ENCODE measurements at regions not wholly inside any gene's neighbourhood (a gene's known extent, or its start where the extent isn't known, plus 50 kb on each side); places are given as distances from the start of the nearest gene placed in this dataset.
"Not testable (repeated sequence)": the region's sequence is repeated elsewhere in the genome, so short reads cannot be mapped to it uniquely, and the experiment has no call there.

DNA sequence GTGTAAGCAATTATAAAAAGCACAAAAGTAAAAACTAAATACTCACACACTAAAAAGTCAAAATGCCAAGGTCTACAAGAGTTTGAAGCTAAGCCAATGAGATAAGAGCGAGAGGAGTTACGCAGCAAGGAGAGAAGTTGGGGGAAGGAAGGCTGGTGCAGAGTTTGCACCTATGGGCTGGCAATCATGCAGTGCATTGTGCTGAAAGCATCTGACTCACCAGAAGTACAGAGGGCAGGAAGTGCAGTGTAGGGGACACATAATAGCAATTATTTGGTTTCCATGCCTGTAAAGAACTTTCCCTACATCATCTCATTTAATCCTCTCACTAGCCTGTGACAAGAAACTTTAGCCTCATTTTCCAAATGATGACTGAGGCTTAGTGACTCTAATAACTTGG is 142.7 kb upstream of the KYNU start:
- Histone ChIP-seq H3K9me1 (replicated peaks; ENCODE audit: control insufficient read depth, extremely low read depth, insufficient read depth, low read length) (no peaks in the 10 kb centered on the region), H3K4me3 (replicated peaks in 1 of 3; ENCODE audit: insufficient read depth in 1 of 3, low read depth in 1 of 3, low read length in 3 of 3) (no peak overlapping the region), H2AFZ (ENCODE audit: low read depth, low read length) (no peak overlapping the region), H3K9me3 (replicated peaks; ENCODE audit: control insufficient read depth, insufficient read depth, low read length) (no peaks in the 10 kb centered on the region), H3K36me3 (ENCODE audit: control insufficient read depth in 2 of 2, extremely low read depth in 1 of 2, insufficient read depth in 2 of 2, low read length in 2 of 2) (no peaks in the 10 kb centered on the region), H3K79me2 (ENCODE audit: control insufficient read depth, insufficient read depth, low read length) (no peaks in the 10 kb centered on the region), H3K4me1 (ENCODE audit: control insufficient read depth, extremely low read depth, insufficient read depth, low read length) (peaks cover 3% of the 10 kb centered on the region), H3K27ac (ENCODE audit: insufficient read depth, low read depth, low read length) (no peak overlapping the region), H3K9ac (replicated peaks; ENCODE audit: extremely low read depth, insufficient read depth, low read length) (no peak overlapping the region), H3K4me2 (ENCODE audit: insufficient read depth, low read length) (no peak overlapping the region), H3K27me3 (ENCODE audit: control insufficient read depth in 2 of 2, insufficient read depth in 2 of 2, low read length in 2 of 2) (no peaks in the 10 kb centered on the region), H4K20me1 (replicated peaks; ENCODE audit: control insufficient read depth, extremely low read depth, insufficient read depth, low read length) (no peaks in the 10 kb centered on the region)
- DNase-seq (ENCODE audit: low read depth, low spot score) (no peak), FAIRE-seq (no peak)
- no TSS peak for BruUV-seq (replicated peaks)
- intact Hi-C loops (cut with micrococcal nuclease) (loop anchor here (5.0 kb wide), 1 partner anchor 108 kb away; no protein-coding TSS in a partner anchor), dilution Hi-C loops (cut with MboI; ENCODE audit: extremely low pct_ligation_motif_present, low sequenced_read_pairs) (no loop called here)
- ChIA-PET POLR2A (no interaction called here), CTCF (interaction anchor here (0.8 kb wide), 1 partner anchor 255 kb away, joined by 3 read pairs; no protein-coding TSS in a partner anchor)
- TF ChIP-seq POLR2AphosphoS5 (IDR thresholded peaks at IDR 0.05; ENCODE audit: insufficient read depth, low read depth, low read length) (peak; percentile 18), JUN (IDR thresholded peaks at IDR 0.05; ENCODE audit: borderline replicate concordance, insufficient read depth, insufficient read length, low read depth) (no peak)

DNA sequence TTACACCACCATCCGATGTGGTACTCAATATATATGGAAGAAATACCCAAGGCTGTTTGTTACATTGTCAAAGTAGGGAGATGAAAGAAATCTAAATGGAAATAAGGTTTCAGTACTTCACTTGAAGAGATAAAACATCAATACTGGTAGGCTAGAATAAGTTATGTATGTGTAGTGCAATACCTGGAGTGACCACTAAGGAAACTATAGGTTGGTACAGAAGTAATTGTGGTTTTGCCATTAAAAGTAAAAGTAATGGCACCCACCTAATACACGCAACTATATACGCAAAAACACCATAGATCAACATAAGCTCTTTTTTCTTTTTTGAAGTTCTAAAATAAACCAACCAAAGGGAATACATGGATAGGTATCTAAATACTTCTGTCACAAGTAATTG is 143.2 kb upstream of the KYNU start:
- Histone ChIP-seq H4K20me1 (replicated peaks; ENCODE audit: control insufficient read depth, extremely low read depth, insufficient read depth, low read length) (no peaks in the 10 kb centered on the region), H3K4me3 (replicated peaks in 1 of 3; ENCODE audit: insufficient read depth in 1 of 3, low read depth in 1 of 3, low read length in 3 of 3) (no peak overlapping the region), H3K9me3 (replicated peaks; ENCODE audit: control insufficient read depth, insufficient read depth, low read length) (no peaks in the 10 kb centered on the region), H3K36me3 (ENCODE audit: control insufficient read depth in 2 of 2, extremely low read depth in 1 of 2, insufficient read depth in 2 of 2, low read length in 2 of 2) (no peaks in the 10 kb centered on the region), H2AFZ (ENCODE audit: low read depth, low read length) (no peak overlapping the region), H3K27me3 (ENCODE audit: control insufficient read depth in 2 of 2, insufficient read depth in 2 of 2, low read length in 2 of 2) (no peaks in the 10 kb centered on the region), H3K4me1 (ENCODE audit: control insufficient read depth, extremely low read depth, insufficient read depth, low read length) (peaks cover 3% of the 10 kb centered on the region), H3K79me2 (ENCODE audit: control insufficient read depth, insufficient read depth, low read length) (no peaks in the 10 kb centered on the region), H3K4me2 (ENCODE audit: insufficient read depth, low read length) (no peak overlapping the region), H3K9ac (replicated peaks; ENCODE audit: extremely low read depth, insufficient read depth, low read length) (no peak overlapping the region), H3K9me1 (replicated peaks; ENCODE audit: control insufficient read depth, extremely low read depth, insufficient read depth, low read length) (no peaks in the 10 kb centered on the region), H3K27ac (ENCODE audit: insufficient read depth, low read depth, low read length) (no peak overlapping the region)
- ChIA-PET POLR2A (no interaction called here), CTCF (interaction anchor here (0.8 kb wide), 1 partner anchor 255 kb away, joined by 3 read pairs; no protein-coding TSS in a partner anchor)
- intact Hi-C loops (cut with micrococcal nuclease) = no loop called here
- DNase-seq (ENCODE audit: low read depth, low spot score) (no peak), FAIRE-seq (no peak)
- BruUV-seq (replicated peaks) = no TSS peak
- dilution Hi-C loops (cut with MboI; ENCODE audit: extremely low pct_ligation_motif_present, low sequenced_read_pairs) = no loop called here
- no peak for TF ChIP-seq POLR2AphosphoS5 (IDR thresholded peaks at IDR 0.05; ENCODE audit: insufficient read depth, low read depth, low read length)
- TF ChIP-seq POLR2A (IDR thresholded peaks at IDR 0.05; ENCODE audit: low read depth, low read length) = no peak
- TF ChIP-seq MYC (IDR thresholded peaks at IDR 0.05; ENCODE audit: low read depth, low read length) = no peak
- no peak for TF ChIP-seq FOS (IDR thresholded peaks at IDR 0.05; ENCODE audit: borderline replicate concordance, insufficient read depth, low read length)
- no peak for TF ChIP-seq GATA2 (IDR thresholded peaks at IDR 0.05; ENCODE audit: insufficient read depth, insufficient read length, low read depth, low read length)
- TF ChIP-seq EZH2 (IDR thresholded peaks at IDR 0.05; ENCODE audit: borderline replicate concordance, low read depth, low read length, severe bottlenecking) = no peak
- TF ChIP-seq, protein P1, sequence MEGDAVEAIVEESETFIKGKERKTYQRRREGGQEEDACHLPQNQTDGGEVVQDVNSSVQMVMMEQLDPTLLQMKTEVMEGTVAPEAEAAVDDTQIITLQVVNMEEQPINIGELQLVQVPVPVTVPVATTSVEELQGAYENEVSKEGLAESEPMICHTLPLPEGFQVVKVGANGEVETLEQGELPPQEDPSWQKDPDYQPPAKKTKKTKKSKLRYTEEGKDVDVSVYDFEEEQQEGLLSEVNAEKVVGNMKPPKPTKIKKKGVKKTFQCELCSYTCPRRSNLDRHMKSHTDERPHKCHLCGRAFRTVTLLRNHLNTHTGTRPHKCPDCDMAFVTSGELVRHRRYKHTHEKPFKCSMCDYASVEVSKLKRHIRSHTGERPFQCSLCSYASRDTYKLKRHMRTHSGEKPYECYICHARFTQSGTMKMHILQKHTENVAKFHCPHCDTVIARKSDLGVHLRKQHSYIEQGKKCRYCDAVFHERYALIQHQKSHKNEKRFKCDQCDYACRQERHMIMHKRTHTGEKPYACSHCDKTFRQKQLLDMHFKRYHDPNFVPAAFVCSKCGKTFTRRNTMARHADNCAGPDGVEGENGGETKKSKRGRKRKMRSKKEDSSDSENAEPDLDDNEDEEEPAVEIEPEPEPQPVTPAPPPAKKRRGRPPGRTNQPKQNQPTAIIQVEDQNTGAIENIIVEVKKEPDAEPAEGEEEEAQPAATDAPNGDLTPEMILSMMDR (IDR thresholded peaks at IDR 0.05; ENCODE audit: extremely low read depth in 1 of 2, insufficient read depth in 1 of 2, low read depth in 1 of 2, low read length in 2 of 2) = no peak
- TF ChIP-seq, protein P2, sequence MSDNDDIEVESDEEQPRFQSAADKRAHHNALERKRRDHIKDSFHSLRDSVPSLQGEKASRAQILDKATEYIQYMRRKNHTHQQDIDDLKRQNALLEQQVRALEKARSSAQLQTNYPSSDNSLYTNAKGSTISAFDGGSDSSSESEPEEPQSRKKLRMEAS (IDR thresholded peaks at IDR 0.05; ENCODE audit: insufficient read depth, insufficient read length) = no peak
- no peak for TF ChIP-seq JUN (IDR thresholded peaks at IDR 0.05; ENCODE audit: borderline replicate concordance, insufficient read depth, insufficient read length, low read depth)

DNA sequence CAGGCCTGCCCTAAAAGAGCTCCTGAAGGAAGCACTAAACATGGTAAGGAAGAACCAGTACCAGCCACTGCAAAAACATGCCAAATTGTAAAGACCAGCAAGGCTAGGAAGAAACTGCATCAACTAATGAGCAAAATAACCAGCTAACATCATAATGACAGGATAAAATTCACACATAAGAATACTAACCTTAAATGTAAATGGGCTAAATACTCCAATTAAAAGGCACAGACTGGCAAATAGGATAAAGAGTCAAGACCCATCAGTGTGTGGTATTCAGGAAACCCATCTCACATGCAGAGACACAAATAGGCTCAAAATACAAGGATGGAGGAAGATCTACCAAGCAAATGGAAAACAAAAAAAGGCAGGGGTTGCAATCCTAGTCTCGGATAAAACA is 147.7 kb upstream of the KYNU start:
- CTCF ChIA-PET = not testable (repeated sequence)

More for the DNA sequence above, 147.7 kb upstream of the KYNU start:
- H3K9ac ChIP-seq (replicated peaks; ENCODE audit: extremely low read depth, insufficient read depth, low read length); dilution Hi-C loops (cut with MboI; ENCODE audit: extremely low pct_ligation_motif_present, low sequenced_read_pairs); H3K27ac ChIP-seq (ENCODE audit: insufficient read depth, low read depth, low read length); H3K4me2 ChIP-seq (ENCODE audit: insufficient read depth, low read length); H3K4me1 ChIP-seq (ENCODE audit: control insufficient read depth, extremely low read depth, insufficient read depth, low read length); H2AFZ ChIP-seq (ENCODE audit: low read depth, low read length); intact Hi-C loops (cut with micrococcal nuclease); H3K27me3 ChIP-seq (ENCODE audit: control insufficient read depth in 2 of 2, insufficient read depth in 2 of 2, low read length in 2 of 2); DNase-seq (ENCODE audit: low read depth, low spot score); POLR2A ChIA-PET; H3K4me3 ChIP-seq (replicated peaks in 1 of 3; ENCODE audit: insufficient read depth in 1 of 3, low read depth in 1 of 3, low read length in 3 of 3); H4K20me1 ChIP-seq (replicated peaks; ENCODE audit: control insufficient read depth, extremely low read depth, insufficient read depth, low read length); H3K79me2 ChIP-seq (ENCODE audit: control insufficient read depth, insufficient read depth, low read length); H3K36me3 ChIP-seq (ENCODE audit: control insufficient read depth in 2 of 2, extremely low read depth in 1 of 2, insufficient read depth in 2 of 2, low read length in 2 of 2); BruUV-seq (replicated peaks); FAIRE-seq; H3K9me1 ChIP-seq (replicated peaks; ENCODE audit: control insufficient read depth, extremely low read depth, insufficient read depth, low read length); H3K9me3 ChIP-seq (replicated peaks; ENCODE audit: control insufficient read depth, insufficient read depth, low read length): not testable (repeated sequence)

All from endothelial cell of umbilical vein (primary cell).